Kidney glomerular epithelial cell (primary cell): ENCODE measurements at regions not wholly inside any gene's neighbourhood (a gene's known extent, or its start where the extent isn't known, plus 50 kb on each side); places are given as distances from the start of the nearest gene placed in this dataset.
A peak's percentile ranks its signal among the peaks of the same experiment; 100 is the strongest.
"Not testable (repeated sequence)": the region's sequence is repeated elsewhere in the genome, so short reads cannot be mapped to it uniquely, and the experiment has no call there.

Experiments used
- DNase-seq: peaks from one replicate; lab custom pipeline; 2025; lab: John Stamatoyannopoulos, UW

GRCh38 chr13:83471011-83471410 is 411.3 kb downstream of the SLITRK1 start:
- no peak for DNase-seq

GRCh38 chr13:83470133-83470797 is 412.0 kb downstream of the SLITRK1 start:
- no peak for DNase-seq

- no peak for DNase-seq
Observed at GRCh38 chr13:83453723-83454122, 428.6 kb downstream of the SLITRK1 start.

GRCh38 chr13:83453300-83453699 is 429.0 kb downstream of the SLITRK1 start:
- no peak for DNase-seq

GRCh38 chr13:83452292-83452950 is 429.9 kb downstream of the SLITRK1 start:
- DNase-seq, result no peak

- DNase-seq, result no peak
Observed at GRCh38 chr13:83450591-83450990, 431.7 kb downstream of the SLITRK1 start.

- peak; percentile 69 for DNase-seq
Observed at GRCh38 chr13:83449668-83450395, 432.4 kb downstream of the SLITRK1 start.

- DNase-seq, result no peak
Observed at GRCh38 chr13:83440465-83440864, 441.8 kb downstream of the SLITRK1 start.

GRCh38 chr13:83439464-83439863 is 442.8 kb downstream of the SLITRK1 start:
- not testable (repeated sequence) for DNase-seq

GRCh38 chr13:83423861-83424260 is 458.4 kb downstream of the SLITRK1 start:
- DNase-seq, result no peak

GRCh38 chr13:83423381-83423780 is 458.9 kb downstream of the SLITRK1 start:
- DNase-seq, result no peak

- DNase-seq, result no peak
Observed at GRCh38 chr13:83414393-83414792, 467.9 kb downstream of the SLITRK1 start.

- DNase-seq, result no peak
Observed at GRCh38 chr13:83386609-83387008, 495.7 kb downstream of the SLITRK1 start.

GRCh38 chr13:83378908-83379307 is 503.4 kb downstream of the SLITRK1 start:
- DNase-seq, result no peak

- DNase-seq, result no peak
Observed at GRCh38 chr13:83377491-83377890, 504.8 kb downstream of the SLITRK1 start.

GRCh38 chr13:83372786-83373185 is 509.5 kb downstream of the SLITRK1 start:
- DNase-seq, result no peak

GRCh38 chr13:83365723-83366122 is 516.6 kb downstream of the SLITRK1 start:
- DNase-seq, result no peak

- DNase-seq, result no peak
Observed at GRCh38 chr13:83355041-83355440, 527.2 kb downstream of the SLITRK1 start.

GRCh38 chr13:83352391-83352790 is 529.9 kb downstream of the SLITRK1 start:
- no peak for DNase-seq

GRCh38 chr13:83350569-83350968 is 531.7 kb downstream of the SLITRK1 start:
- no peak for DNase-seq

GRCh38 chr13:83344518-83344917 is 537.8 kb downstream of the SLITRK1 start:
- DNase-seq, result no peak

GRCh38 chr13:83340170-83340569 is 542.1 kb downstream of the SLITRK1 start:
- no peak for DNase-seq
